HEK293 (cell line): ENCODE measurements at regions not wholly inside any gene's neighbourhood (a gene's known extent, or its start where the extent isn't known, plus 50 kb on each side); places are given as distances from the start of the nearest gene placed in this dataset.

ENCODE experiments used
- CTCF ChIA-PET: fragments of 350-600 bp; formaldehyde crosslinking; extraction: SDS; loops from one replicate; lab custom pipeline; 2021; ENCODE audit warnings: antibody characterized with exemption; lab: Yijun Ruan, JAX
- POLR2A ChIA-PET: fragments of 300-600 bp; formaldehyde crosslinking; extraction: SDS; loops from one replicate; lab custom pipeline; 2020; ENCODE audit warnings: antibody characterized with exemption, inconsistent platforms; lab: Yijun Ruan, JAX
- H3K27ac ChIP-seq: fragments of 200-500 bp; sonication (Bioruptor generic); 2 replicates; pipeline ENCODE4 v1.5.1; 2014; ENCODE audit warnings: low read depth, low read length, control low read depth, inconsistent platforms; ENCODE audit errors: extremely low read depth
- H3K36me3 ChIP-seq, 2 experiments: fragments of 200-500 bp in 1 of 2; sonication (Bioruptor generic) in 1 of 2; 1 replicate in 1 of 2; 2 replicates in 1 of 2; pipeline ENCODE4 v1.5.1; 2014 to 2017; ENCODE audit warnings: inconsistent platforms in 2 of 2, low read length in 2 of 2; ENCODE audit not compliant: control insufficient read depth in 2 of 2, insufficient read depth in 1 of 2
- H3K4me1 ChIP-seq: fragments of 200-500 bp; sonication (Bioruptor generic); 2 replicates; pipeline ENCODE4 v1.5.1; 2014; ENCODE audit warnings: mild to moderate bottlenecking, low read length, inconsistent platforms; ENCODE audit not compliant: control insufficient read depth, insufficient read depth
- H3K4me3 ChIP-seq: 2 replicates; pipeline ENCODE4 v1.5.1; 2011; ENCODE audit warnings: low read depth, mild to moderate bottlenecking, control low read depth, low read length, moderate library complexity
- H3K9me3 ChIP-seq: fragments of 200-500 bp; sonication (Bioruptor generic); 2 replicates; pipeline ENCODE4 v1.5.1; 2014; ENCODE audit warnings: low read depth, low read length, inconsistent platforms; ENCODE audit not compliant: control insufficient read depth, insufficient read depth
- CTCF ChIP-seq: fragments of 450-650 bp; formaldehyde crosslinking; IDR thresholded peaks from 2 replicates; pipeline ENCODE4 v1.5.1; 2016; ENCODE audit warnings: missing biosample characterization, missing genetic modification characterization
- MYNN ChIP-seq: fragments of 450-650 bp; formaldehyde crosslinking; IDR thresholded peaks from 2 replicates; pipeline ENCODE4 v1.5.1; 2016; ENCODE audit warnings: missing biosample characterization, missing genetic modification characterization, borderline replicate concordance
- SALL2 ChIP-seq: fragments of 450-650 bp; formaldehyde crosslinking; IDR thresholded peaks from 2 replicates; pipeline ENCODE4 v1.5.0; 2017; ENCODE audit warnings: missing biosample characterization, mild to moderate bottlenecking, missing genetic modification characterization, borderline replicate concordance
- SCRT2 ChIP-seq: fragments of 450-650 bp; formaldehyde crosslinking; IDR thresholded peaks from 2 replicates; pipeline ENCODE4 v1.5.1; 2016; ENCODE audit warnings: missing biosample characterization, missing genetic modification characterization
- ZFHX2 ChIP-seq: fragments of 450-650 bp; formaldehyde crosslinking; conservative IDR thresholded peaks from 2 replicates; pipeline ENCODE4 v1.5.1; 2016; ENCODE audit warnings: missing biosample characterization, missing genetic modification characterization
- ZFP3 ChIP-seq: fragments of 450-650 bp; formaldehyde crosslinking; IDR thresholded peaks from 2 replicates; pipeline ENCODE4 v1.5.1; 2016; ENCODE audit warnings: low read depth, missing biosample characterization, missing genetic modification characterization
- ZNF10 ChIP-seq: fragments of 450-650 bp; formaldehyde crosslinking; IDR thresholded peaks from 2 replicates; pipeline ENCODE4 v1.5.1; 2017; ENCODE audit warnings: missing biosample characterization, missing genetic modification characterization
- ZNF202 ChIP-seq: fragments of 450-650 bp; formaldehyde crosslinking; IDR thresholded peaks from 2 replicates; pipeline ENCODE4 v1.5.1; 2016; ENCODE audit warnings: missing biosample characterization, missing genetic modification characterization, borderline replicate concordance
- ZNF211 ChIP-seq: fragments of 450-650 bp; formaldehyde crosslinking; IDR thresholded peaks from 2 replicates; pipeline ENCODE4 v1.5.1; 2016; ENCODE audit warnings: low read depth, missing biosample characterization, missing genetic modification characterization
- ZNF341 ChIP-seq: fragments of 450-650 bp; formaldehyde crosslinking; IDR thresholded peaks from 2 replicates; pipeline ENCODE4; 2016; ENCODE audit warnings: low read depth, missing biosample characterization, missing genetic modification characterization
- ZNF600 ChIP-seq: fragments of 450-650 bp; formaldehyde crosslinking; IDR thresholded peaks from 2 replicates; pipeline ENCODE4 v1.5.1; 2016; ENCODE audit warnings: missing biosample characterization, missing genetic modification characterization
- ZNF623 ChIP-seq: fragments of 450-650 bp; formaldehyde crosslinking; IDR thresholded peaks from 2 replicates; pipeline ENCODE4 v1.5.1; 2016; ENCODE audit warnings: missing biosample characterization, missing genetic modification characterization
- ZNF776 ChIP-seq: fragments of 450-650 bp; formaldehyde crosslinking; IDR thresholded peaks from 2 replicates; pipeline ENCODE4 v1.5.0; 2017; ENCODE audit warnings: missing biosample characterization, missing genetic modification characterization, borderline replicate concordance
- ZSCAN23 ChIP-seq: fragments of 450-650 bp; formaldehyde crosslinking; IDR thresholded peaks from 2 replicates; pipeline ENCODE4 v1.5.1; 2016; ENCODE audit warnings: missing biosample characterization, missing genetic modification characterization
- TF ChIP-seq, protein P1 (sequence below): fragments of 450-650 bp; formaldehyde crosslinking; IDR thresholded peaks from 2 replicates; pipeline ENCODE4 v1.5.1; 2016; ENCODE audit warnings: missing biosample characterization, missing genetic modification characterization, low read depth
- TF ChIP-seq, protein P2 (sequence below): fragments of 450-650 bp; formaldehyde crosslinking; IDR thresholded peaks from 2 replicates; pipeline ENCODE4 v1.5.1; 2016; ENCODE audit warnings: missing biosample characterization, missing genetic modification characterization

GRCh38 chr2:138180692-138181386 lies 216.6 kb downstream of the HNMT start:
- no peak overlapping the region for H3K4me3 ChIP-seq
- POLR2A ChIA-PET: no interaction called here
- H3K27ac ChIP-seq: no peak overlapping the region
- no peaks in the 10 kb centered on the region for H3K36me3 ChIP-seq
- CTCF ChIA-PET: interaction anchor here (0.6 to 1.0 kb wide), 5 partner anchors 8 to 216 kb away, joined by 3 to 5 read pairs (median 3); partner anchors contain the start of gene HNMT
- no peaks in the 10 kb centered on the region for H3K9me3 ChIP-seq
- no peak for TF ChIP-seq ZNF600 (tag by site-specific recombination)
- no peak for TF ChIP-seq ZNF776 (tag by site-specific recombination)
- TF ChIP-seq ZNF341 (tag by site-specific recombination): no peak
- TF ChIP-seq ZFHX2 (tag by site-specific recombination): no peak
- no peak for TF ChIP-seq ZNF10 (tag by site-specific recombination)
- peak; percentile 27; the same call in 1 of the 2 replicates for TF ChIP-seq CTCF (tag by site-specific recombination)
- H3K4me1 ChIP-seq: peaks cover 10% of the 10 kb centered on the region

DNA sequence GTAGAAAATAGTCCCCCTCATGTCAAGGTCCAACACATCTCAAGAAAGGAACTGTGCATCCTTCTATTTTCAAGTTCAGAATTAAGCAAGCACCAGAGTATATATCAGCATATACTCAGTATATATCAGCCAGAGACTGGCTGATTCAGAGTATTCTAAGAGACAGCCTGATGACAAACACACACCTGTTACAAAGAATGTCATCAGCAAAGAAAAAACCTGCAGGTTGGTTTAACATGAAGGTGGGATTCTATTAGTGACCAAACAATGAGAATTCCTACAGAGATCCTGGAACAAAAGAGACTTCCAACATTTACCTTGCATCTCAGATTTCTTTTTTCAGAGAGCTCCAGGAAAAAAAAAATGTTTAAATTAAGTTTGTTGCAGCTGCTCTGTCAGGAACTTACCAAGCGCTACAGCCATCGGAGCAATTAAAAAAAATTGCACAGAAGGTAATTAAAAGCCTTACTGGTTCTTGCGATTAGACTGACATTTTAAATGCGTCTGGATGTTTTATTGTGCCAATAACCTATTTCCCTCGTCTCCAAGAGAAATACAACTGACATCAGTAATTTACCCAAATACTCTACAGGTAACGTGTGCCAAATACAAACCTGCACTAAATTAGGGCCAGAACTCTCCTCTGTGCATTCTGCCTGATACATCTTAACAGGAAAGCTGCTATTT lies 218.1 kb downstream of the HNMT start:
- H3K4me3 ChIP-seq: no peak overlapping the region
- H3K4me1 ChIP-seq: peaks cover 7% of the 10 kb centered on the region
- H3K9me3 ChIP-seq: no peaks in the 10 kb centered on the region
- H3K36me3 ChIP-seq: no peaks in the 10 kb centered on the region
- ChIA-PET CTCF (interaction anchor here (0.6 to 0.9 kb wide), 3 partner anchors 15 to 297 kb away, joined by 3 to 7 read pairs (median 3); no protein-coding TSS in a partner anchor), POLR2A (no interaction called here)
- H3K27ac ChIP-seq: no peak overlapping the region
- TF ChIP-seq SALL2 (tag by site-specific recombination) (no peak), SCRT2 (tag by site-specific recombination) (0 out of 2 replicates have a peak, but pooled peaks have one; percentile 22), ZNF211 (no peak), ZFP3 (tag by site-specific recombination) (no peak)
- TF ChIP-seq, protein P1, sequence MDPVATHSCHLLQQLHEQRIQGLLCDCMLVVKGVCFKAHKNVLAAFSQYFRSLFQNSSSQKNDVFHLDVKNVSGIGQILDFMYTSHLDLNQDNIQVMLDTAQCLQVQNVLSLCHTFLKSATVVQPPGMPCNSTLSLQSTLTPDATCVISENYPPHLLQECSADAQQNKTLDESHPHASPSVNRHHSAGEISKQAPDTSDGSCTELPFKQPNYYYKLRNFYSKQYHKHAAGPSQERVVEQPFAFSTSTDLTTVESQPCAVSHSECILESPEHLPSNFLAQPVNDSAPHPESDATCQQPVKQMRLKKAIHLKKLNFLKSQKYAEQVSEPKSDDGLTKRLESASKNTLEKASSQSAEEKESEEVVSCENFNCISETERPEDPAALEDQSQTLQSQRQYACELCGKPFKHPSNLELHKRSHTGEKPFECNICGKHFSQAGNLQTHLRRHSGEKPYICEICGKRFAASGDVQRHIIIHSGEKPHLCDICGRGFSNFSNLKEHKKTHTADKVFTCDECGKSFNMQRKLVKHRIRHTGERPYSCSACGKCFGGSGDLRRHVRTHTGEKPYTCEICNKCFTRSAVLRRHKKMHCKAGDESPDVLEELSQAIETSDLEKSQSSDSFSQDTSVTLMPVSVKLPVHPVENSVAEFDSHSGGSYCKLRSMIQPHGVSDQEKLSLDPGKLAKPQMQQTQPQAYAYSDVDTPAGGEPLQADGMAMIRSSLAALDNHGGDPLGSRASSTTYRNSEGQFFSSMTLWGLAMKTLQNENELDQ: no peak
- TF ChIP-seq, all 188 proteins: peak for 1

GRCh38 chr2:138182937-138183312 lies 218.7 kb downstream of the HNMT start:
- CTCF ChIA-PET: interaction anchor here (0.6 to 0.9 kb wide), 2 partner anchors 15 to 237 kb away, joined by 3 to 7 read pairs; no protein-coding TSS in a partner anchor
- TF ChIP-seq MYNN (no peak), ZNF623 (tag by site-specific recombination) (no peak), ZSCAN23 (tag by site-specific recombination) (no peak), ZNF202 (no peak)
- TF ChIP-seq, protein P2, sequence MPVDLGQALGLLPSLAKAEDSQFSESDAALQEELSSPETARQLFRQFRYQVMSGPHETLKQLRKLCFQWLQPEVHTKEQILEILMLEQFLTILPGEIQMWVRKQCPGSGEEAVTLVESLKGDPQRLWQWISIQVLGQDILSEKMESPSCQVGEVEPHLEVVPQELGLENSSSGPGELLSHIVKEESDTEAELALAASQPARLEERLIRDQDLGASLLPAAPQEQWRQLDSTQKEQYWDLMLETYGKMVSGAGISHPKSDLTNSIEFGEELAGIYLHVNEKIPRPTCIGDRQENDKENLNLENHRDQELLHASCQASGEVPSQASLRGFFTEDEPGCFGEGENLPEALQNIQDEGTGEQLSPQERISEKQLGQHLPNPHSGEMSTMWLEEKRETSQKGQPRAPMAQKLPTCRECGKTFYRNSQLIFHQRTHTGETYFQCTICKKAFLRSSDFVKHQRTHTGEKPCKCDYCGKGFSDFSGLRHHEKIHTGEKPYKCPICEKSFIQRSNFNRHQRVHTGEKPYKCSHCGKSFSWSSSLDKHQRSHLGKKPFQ: no peak
- peaks cover 6% of the 10 kb centered on the region for H3K4me1 ChIP-seq
- POLR2A ChIA-PET: no interaction called here
- no peak overlapping the region for H3K27ac ChIP-seq
- no peak overlapping the region for H3K4me3 ChIP-seq
- H3K36me3 ChIP-seq: no peaks in the 10 kb centered on the region
- no peaks in the 10 kb centered on the region for H3K9me3 ChIP-seq
